ENCODE measurements at regions not wholly inside any gene's neighbourhood (a gene's known extent, or its start where the extent isn't known, plus 50 kb on each side); places are given as distances from the start of the nearest gene placed in this dataset.
A peak's percentile ranks its signal among the peaks of the same experiment; 100 is the strongest.

GRCh38 chr6:77017537-77017936 lies 445.8 kb downstream of the HTR1B start:
- TF ChIP-seq YY1 (IDR thresholded peaks at IDR 0.05) (peak; percentile 71), SP1 (IDR thresholded peaks at IDR 0.05) (peak; percentile 62), CTCF (IDR thresholded peaks at IDR 0.05; ENCODE audit: low read depth, low read length, missing input control) (no peak), TAF1 (conservative IDR thresholded peaks at IDR 0.05) (no peak), ATF3 (IDR thresholded peaks at IDR 0.05) (no peak), RAD21 (IDR thresholded peaks at IDR 0.05) (peak; percentile 20 to 61)

Measured in liver (tissue), 3 donors.